HEK293 (cell line): ENCODE measurements at regions not wholly inside any gene's neighbourhood (a gene's known extent, or its start where the extent isn't known, plus 50 kb on each side); places are given as distances from the start of the nearest gene placed in this dataset.
A peak's percentile ranks its signal among the peaks of the same experiment; 100 is the strongest.

Source experiments
- CTCF ChIA-PET: fragments of 350-600 bp; formaldehyde crosslinking; extraction: SDS; loops from one replicate; lab custom pipeline; 2021; ENCODE audit warnings: antibody characterized with exemption; lab: Yijun Ruan, JAX
- POLR2A ChIA-PET: fragments of 300-600 bp; formaldehyde crosslinking; extraction: SDS; loops from one replicate; lab custom pipeline; 2020; ENCODE audit warnings: antibody characterized with exemption, inconsistent platforms; lab: Yijun Ruan, JAX
- H3K27ac ChIP-seq: fragments of 200-500 bp; sonication (Bioruptor generic); 2 replicates; pipeline ENCODE4 v1.5.1; 2014; ENCODE audit warnings: low read depth, low read length, control low read depth, inconsistent platforms; ENCODE audit errors: extremely low read depth
- H3K36me3 ChIP-seq, 2 experiments: fragments of 200-500 bp in 1 of 2; sonication (Bioruptor generic) in 1 of 2; 1 replicate in 1 of 2; 2 replicates in 1 of 2; pipeline ENCODE4 v1.5.1; 2014 to 2017; ENCODE audit warnings: inconsistent platforms in 2 of 2, low read length in 2 of 2; ENCODE audit not compliant: control insufficient read depth in 2 of 2, insufficient read depth in 1 of 2
- H3K4me1 ChIP-seq: fragments of 200-500 bp; sonication (Bioruptor generic); 2 replicates; pipeline ENCODE4 v1.5.1; 2014; ENCODE audit warnings: mild to moderate bottlenecking, low read length, inconsistent platforms; ENCODE audit not compliant: control insufficient read depth, insufficient read depth
- H3K4me3 ChIP-seq: 2 replicates; pipeline ENCODE4 v1.5.1; 2011; ENCODE audit warnings: low read depth, mild to moderate bottlenecking, control low read depth, low read length, moderate library complexity
- H3K9me3 ChIP-seq: fragments of 200-500 bp; sonication (Bioruptor generic); 2 replicates; pipeline ENCODE4 v1.5.1; 2014; ENCODE audit warnings: low read depth, low read length, inconsistent platforms; ENCODE audit not compliant: control insufficient read depth, insufficient read depth
- BCL11B ChIP-seq: fragments of 450-650 bp; formaldehyde crosslinking; IDR thresholded peaks from 2 replicates; pipeline ENCODE4 v1.5.1; 2016; ENCODE audit warnings: low read depth, missing biosample characterization, missing genetic modification characterization
- GLIS1 ChIP-seq: fragments of 450-650 bp; formaldehyde crosslinking; IDR thresholded peaks from 2 replicates; pipeline ENCODE4 v1.5.1; 2016; ENCODE audit warnings: missing biosample characterization, missing genetic modification characterization
- KLF8 ChIP-seq: fragments of 450-650 bp; formaldehyde crosslinking; IDR thresholded peaks from 2 replicates; pipeline ENCODE4 v1.5.1; 2016; ENCODE audit warnings: missing biosample characterization, missing genetic modification characterization
- SP3 ChIP-seq: fragments of 450-650 bp; formaldehyde crosslinking; IDR thresholded peaks from 2 replicates; pipeline ENCODE4 v1.5.1; 2016; ENCODE audit warnings: missing biosample characterization, missing genetic modification characterization
- SP7 ChIP-seq: fragments of 450-650 bp; formaldehyde crosslinking; IDR thresholded peaks from 2 replicates; pipeline ENCODE4 v1.5.1; 2016; ENCODE audit warnings: missing biosample characterization, missing genetic modification characterization
- WT1 ChIP-seq: fragments of 450-650 bp; formaldehyde crosslinking; IDR thresholded peaks from 2 replicates; pipeline ENCODE4 v1.5.1; 2016; ENCODE audit warnings: missing biosample characterization, missing genetic modification characterization
- YY2 ChIP-seq: fragments of 450-650 bp; formaldehyde crosslinking; IDR thresholded peaks from 2 replicates; pipeline ENCODE4 v1.5.1; 2016; ENCODE audit warnings: missing biosample characterization, missing genetic modification characterization
- ZEB2 ChIP-seq: fragments of 450-650 bp; formaldehyde crosslinking; IDR thresholded peaks from 2 replicates; pipeline ENCODE4 v1.5.1; 2016; ENCODE audit warnings: missing biosample characterization, missing genetic modification characterization
- ZFP37 ChIP-seq: fragments of 450-650 bp; formaldehyde crosslinking; IDR thresholded peaks from 2 replicates; pipeline ENCODE4 v1.5.1; 2016; ENCODE audit warnings: missing biosample characterization, missing genetic modification characterization
- ZNF184 ChIP-seq: fragments of 450-650 bp; IDR thresholded peaks from 2 replicates; pipeline ENCODE4 v1.5.1; 2018; ENCODE audit warnings: missing biosample characterization, mild to moderate bottlenecking, missing genetic modification characterization
- ZNF23 ChIP-seq: fragments of 450-650 bp; formaldehyde crosslinking; IDR thresholded peaks from 2 replicates; pipeline ENCODE4 v1.5.1; 2016; ENCODE audit warnings: missing biosample characterization, missing genetic modification characterization, borderline replicate concordance
- ZNF501 ChIP-seq: fragments of 450-650 bp; formaldehyde crosslinking; IDR thresholded peaks from 2 replicates; pipeline ENCODE4 v1.5.1; 2016; ENCODE audit warnings: missing biosample characterization, missing genetic modification characterization
- ZNF529 ChIP-seq: fragments of 450-650 bp; formaldehyde crosslinking; IDR thresholded peaks from 2 replicates; pipeline ENCODE4 v1.5.1; 2017; ENCODE audit warnings: missing genetic modification characterization, missing biosample characterization; ENCODE audit not compliant: insufficient replicate concordance
- ZNF544 ChIP-seq: fragments of 450-650 bp; formaldehyde crosslinking; IDR thresholded peaks from 2 replicates; pipeline ENCODE4 v1.5.0; 2017; ENCODE audit warnings: missing biosample characterization, missing genetic modification characterization
- ZNF548 ChIP-seq: fragments of 450-650 bp; formaldehyde crosslinking; IDR thresholded peaks from 2 replicates; pipeline ENCODE4 v1.5.1; 2016; ENCODE audit warnings: missing biosample characterization, missing genetic modification characterization
- ZNF660 ChIP-seq: fragments of 450-650 bp; IDR thresholded peaks from 2 replicates; pipeline ENCODE4 v1.5.1; 2018; ENCODE audit warnings: missing biosample characterization, mild to moderate bottlenecking, missing genetic modification characterization
- ZNF707 ChIP-seq: fragments of 450-650 bp; formaldehyde crosslinking; IDR thresholded peaks from 2 replicates; pipeline ENCODE4 v1.5.1; 2016; ENCODE audit warnings: missing biosample characterization, missing genetic modification characterization
- ZNF843 ChIP-seq: fragments of 450-650 bp; formaldehyde crosslinking; IDR thresholded peaks from 2 replicates; pipeline ENCODE4 v1.5.1; 2016; ENCODE audit warnings: missing biosample characterization, missing genetic modification characterization
- ZSCAN30 ChIP-seq: fragments of 450-650 bp; IDR thresholded peaks from 2 replicates; pipeline ENCODE4 v1.5.1; 2018; ENCODE audit warnings: missing biosample characterization, mild to moderate bottlenecking, missing genetic modification characterization, moderate library complexity
- TF ChIP-seq, protein P1 (sequence below): fragments of 450-650 bp; IDR thresholded peaks from 2 replicates; pipeline ENCODE4 v1.5.1; 2018; ENCODE audit warnings: missing biosample characterization, missing genetic modification characterization
- TF ChIP-seq, protein P2 (sequence below): fragments of 450-650 bp; formaldehyde crosslinking; IDR thresholded peaks from 2 replicates; pipeline ENCODE4 v1.5.1; 2016; ENCODE audit warnings: missing biosample characterization, missing genetic modification characterization
- TF ChIP-seq, protein P3 (sequence below): fragments of 450-650 bp; formaldehyde crosslinking; conservative IDR thresholded peaks from 2 replicates; pipeline ENCODE4 v1.5.1; 2016; ENCODE audit warnings: low read depth, missing biosample characterization, missing genetic modification characterization
- TF ChIP-seq, protein P4 (sequence below): fragments of 450-650 bp; formaldehyde crosslinking; IDR thresholded peaks from 2 replicates; pipeline ENCODE4 v1.5.1; 2016; ENCODE audit warnings: missing biosample characterization, missing genetic modification characterization
- TF ChIP-seq, protein P5 (sequence below): fragments of 450-650 bp; formaldehyde crosslinking; IDR thresholded peaks from 2 replicates; pipeline ENCODE4 v1.5.1; 2016; ENCODE audit warnings: missing biosample characterization, missing genetic modification characterization, borderline replicate concordance

DNA sequence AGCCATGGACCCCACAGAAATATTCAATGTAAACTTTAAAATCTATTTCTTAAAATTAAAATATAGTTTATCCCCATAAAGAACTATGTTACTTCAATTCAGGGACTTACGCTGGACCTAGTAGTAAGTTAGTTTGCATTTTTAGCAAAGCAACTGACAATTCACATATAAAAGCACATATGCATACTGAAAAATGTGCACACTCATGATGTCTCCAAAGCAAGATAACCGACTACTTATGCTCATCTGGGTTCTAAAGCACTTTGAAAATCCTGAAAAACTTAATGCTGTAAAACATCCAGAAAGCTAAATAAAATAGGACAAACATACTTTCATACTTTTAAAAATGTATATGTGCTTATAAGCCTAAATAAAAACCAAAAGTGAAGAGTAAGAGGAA is 264.4 kb upstream of the GAS1 start (continued):
- TF ChIP-seq, protein P1, sequence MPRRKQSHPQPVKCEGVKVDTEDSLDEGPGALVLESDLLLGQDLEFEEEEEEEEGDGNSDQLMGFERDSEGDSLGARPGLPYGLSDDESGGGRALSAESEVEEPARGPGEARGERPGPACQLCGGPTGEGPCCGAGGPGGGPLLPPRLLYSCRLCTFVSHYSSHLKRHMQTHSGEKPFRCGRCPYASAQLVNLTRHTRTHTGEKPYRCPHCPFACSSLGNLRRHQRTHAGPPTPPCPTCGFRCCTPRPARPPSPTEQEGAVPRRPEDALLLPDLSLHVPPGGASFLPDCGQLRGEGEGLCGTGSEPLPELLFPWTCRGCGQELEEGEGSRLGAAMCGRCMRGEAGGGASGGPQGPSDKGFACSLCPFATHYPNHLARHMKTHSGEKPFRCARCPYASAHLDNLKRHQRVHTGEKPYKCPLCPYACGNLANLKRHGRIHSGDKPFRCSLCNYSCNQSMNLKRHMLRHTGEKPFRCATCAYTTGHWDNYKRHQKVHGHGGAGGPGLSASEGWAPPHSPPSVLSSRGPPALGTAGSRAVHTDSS, result no peak
- TF ChIP-seq ZNF544 (tag by site-specific recombination), result no peak
- TF ChIP-seq ZNF707 (tag by site-specific recombination), result no peak

DNA sequence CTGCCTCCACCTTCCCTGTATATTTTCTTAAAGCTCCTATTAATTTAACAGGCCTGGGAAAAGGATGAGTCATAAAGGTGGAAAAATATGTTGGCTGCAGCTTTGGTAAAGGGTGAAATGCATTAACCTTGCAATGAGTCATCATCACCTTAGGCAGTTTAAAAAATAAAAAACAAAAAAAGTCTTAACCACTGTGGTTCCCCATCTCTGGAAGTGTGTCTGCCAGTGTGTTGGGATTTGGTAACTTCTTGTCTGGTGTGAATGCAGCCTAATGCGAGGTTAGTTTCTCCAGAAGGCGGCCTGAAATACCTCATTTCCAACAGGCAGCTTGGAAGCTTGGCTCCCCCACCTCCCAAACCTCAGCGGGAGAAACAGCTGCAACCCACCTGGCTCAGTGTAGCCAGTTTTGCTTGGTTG is 265.3 kb upstream of the GAS1 start:
- peak overlapping the region; percentile 40; the same call in 1 of the 2 replicates for H3K27ac ChIP-seq
- POLR2A ChIA-PET, result interaction anchor here (0.9 to 1.2 kb wide), 2 partner anchors 19 to 265 kb away, joined by 4 to 5 read pairs; partner anchors contain the start of gene GAS1
- CTCF ChIA-PET, result interaction anchor here (0.7 to 1.8 kb wide), 6 partner anchors 13 to 112 kb away, joined by 3 to 5 read pairs (median 4); no protein-coding TSS in a partner anchor
- H3K36me3 ChIP-seq, result no peaks in the 10 kb centered on the region
- H3K9me3 ChIP-seq, result no peaks in the 10 kb centered on the region
- peaks cover 10% of the 10 kb centered on the region; the same call in 1 of the 2 replicates for H3K4me1 ChIP-seq
- no peak overlapping the region for H3K4me3 ChIP-seq
- TF ChIP-seq KLF8 (tag by site-specific recombination) (peak; percentile 77), SP3 (tag by site-specific recombination) (peak; percentile 46; the same call in 1 of the 2 replicates), ZNF843 (peak; percentile 82), ZNF529 (tag by site-specific recombination) (peak; percentile 31), ZEB2 (tag by site-specific recombination) (0 out of 2 replicates have a peak, but pooled peaks have one; percentile 38), ZSCAN30 (peak; percentile 28; the same call in 1 of the 2 replicates), ZFP37 (tag by site-specific recombination) (peak; percentile 49; the same call in 1 of the 2 replicates), BCL11B (tag by site-specific recombination) (no peak), ZNF23 (tag by site-specific recombination) (no peak), SP7 (tag by site-specific recombination) (peak; percentile 91), ZNF184 (tag by site-specific recombination) (peak; percentile 88), YY2 (no peak), ZNF660 (no peak), ZNF548 (no peak), GLIS1 (tag by site-specific recombination) (0 out of 2 replicates have a peak, but pooled peaks have one; percentile 11), WT1 (tag by site-specific recombination) (0 out of 2 replicates have a peak, but pooled peaks have one; percentile 30), ZNF501 (tag by site-specific recombination) (0 out of 2 replicates have a peak, but pooled peaks have one; percentile 52)
- TF ChIP-seq, protein P2, sequence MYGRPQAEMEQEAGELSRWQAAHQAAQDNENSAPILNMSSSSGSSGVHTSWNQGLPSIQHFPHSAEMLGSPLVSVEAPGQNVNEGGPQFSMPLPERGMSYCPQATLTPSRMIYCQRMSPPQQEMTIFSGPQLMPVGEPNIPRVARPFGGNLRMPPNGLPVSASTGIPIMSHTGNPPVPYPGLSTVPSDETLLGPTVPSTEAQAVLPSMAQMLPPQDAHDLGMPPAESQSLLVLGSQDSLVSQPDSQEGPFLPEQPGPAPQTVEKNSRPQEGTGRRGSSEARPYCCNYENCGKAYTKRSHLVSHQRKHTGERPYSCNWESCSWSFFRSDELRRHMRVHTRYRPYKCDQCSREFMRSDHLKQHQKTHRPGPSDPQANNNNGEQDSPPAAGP (tag by site-specific recombination), result peak; percentile 68
- TF ChIP-seq, protein P3, sequence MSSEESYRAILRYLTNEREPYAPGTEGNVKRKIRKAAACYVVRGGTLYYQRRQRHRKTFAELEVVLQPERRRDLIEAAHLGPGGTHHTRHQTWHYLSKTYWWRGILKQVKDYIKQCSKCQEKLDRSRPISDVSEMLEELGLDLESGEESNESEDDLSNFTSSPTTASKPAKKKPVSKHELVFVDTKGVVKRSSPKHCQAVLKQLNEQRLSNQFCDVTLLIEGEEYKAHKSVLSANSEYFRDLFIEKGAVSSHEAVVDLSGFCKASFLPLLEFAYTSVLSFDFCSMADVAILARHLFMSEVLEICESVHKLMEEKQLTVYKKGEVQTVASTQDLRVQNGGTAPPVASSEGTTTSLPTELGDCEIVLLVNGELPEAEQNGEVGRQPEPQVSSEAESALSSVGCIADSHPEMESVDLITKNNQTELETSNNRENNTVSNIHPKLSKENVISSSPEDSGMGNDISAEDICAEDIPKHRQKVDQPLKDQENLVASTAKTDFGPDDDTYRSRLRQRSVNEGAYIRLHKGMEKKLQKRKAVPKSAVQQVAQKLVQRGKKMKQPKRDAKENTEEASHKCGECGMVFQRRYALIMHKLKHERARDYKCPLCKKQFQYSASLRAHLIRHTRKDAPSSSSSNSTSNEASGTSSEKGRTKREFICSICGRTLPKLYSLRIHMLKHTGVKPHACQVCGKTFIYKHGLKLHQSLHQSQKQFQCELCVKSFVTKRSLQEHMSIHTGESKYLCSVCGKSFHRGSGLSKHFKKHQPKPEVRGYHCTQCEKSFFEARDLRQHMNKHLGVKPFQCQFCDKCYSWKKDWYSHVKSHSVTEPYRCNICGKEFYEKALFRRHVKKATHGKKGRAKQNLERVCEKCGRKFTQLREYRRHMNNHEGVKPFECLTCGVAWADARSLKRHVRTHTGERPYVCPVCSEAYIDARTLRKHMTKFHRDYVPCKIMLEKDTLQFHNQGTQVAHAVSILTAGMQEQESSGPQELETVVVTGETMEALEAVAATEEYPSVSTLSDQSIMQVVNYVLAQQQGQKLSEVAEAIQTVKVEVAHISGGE (tag by site-specific recombination), result no peak
- TF ChIP-seq, protein P4, sequence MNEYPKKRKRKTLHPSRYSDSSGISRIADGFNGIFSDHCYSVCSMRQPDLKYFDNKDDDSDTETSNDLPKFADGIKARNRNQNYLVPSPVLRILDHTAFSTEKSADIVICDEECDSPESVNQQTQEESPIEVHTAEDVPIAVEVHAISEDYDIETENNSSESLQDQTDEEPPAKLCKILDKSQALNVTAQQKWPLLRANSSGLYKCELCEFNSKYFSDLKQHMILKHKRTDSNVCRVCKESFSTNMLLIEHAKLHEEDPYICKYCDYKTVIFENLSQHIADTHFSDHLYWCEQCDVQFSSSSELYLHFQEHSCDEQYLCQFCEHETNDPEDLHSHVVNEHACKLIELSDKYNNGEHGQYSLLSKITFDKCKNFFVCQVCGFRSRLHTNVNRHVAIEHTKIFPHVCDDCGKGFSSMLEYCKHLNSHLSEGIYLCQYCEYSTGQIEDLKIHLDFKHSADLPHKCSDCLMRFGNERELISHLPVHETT (tag by site-specific recombination), result peak; percentile 79
- TF ChIP-seq, protein P5, sequence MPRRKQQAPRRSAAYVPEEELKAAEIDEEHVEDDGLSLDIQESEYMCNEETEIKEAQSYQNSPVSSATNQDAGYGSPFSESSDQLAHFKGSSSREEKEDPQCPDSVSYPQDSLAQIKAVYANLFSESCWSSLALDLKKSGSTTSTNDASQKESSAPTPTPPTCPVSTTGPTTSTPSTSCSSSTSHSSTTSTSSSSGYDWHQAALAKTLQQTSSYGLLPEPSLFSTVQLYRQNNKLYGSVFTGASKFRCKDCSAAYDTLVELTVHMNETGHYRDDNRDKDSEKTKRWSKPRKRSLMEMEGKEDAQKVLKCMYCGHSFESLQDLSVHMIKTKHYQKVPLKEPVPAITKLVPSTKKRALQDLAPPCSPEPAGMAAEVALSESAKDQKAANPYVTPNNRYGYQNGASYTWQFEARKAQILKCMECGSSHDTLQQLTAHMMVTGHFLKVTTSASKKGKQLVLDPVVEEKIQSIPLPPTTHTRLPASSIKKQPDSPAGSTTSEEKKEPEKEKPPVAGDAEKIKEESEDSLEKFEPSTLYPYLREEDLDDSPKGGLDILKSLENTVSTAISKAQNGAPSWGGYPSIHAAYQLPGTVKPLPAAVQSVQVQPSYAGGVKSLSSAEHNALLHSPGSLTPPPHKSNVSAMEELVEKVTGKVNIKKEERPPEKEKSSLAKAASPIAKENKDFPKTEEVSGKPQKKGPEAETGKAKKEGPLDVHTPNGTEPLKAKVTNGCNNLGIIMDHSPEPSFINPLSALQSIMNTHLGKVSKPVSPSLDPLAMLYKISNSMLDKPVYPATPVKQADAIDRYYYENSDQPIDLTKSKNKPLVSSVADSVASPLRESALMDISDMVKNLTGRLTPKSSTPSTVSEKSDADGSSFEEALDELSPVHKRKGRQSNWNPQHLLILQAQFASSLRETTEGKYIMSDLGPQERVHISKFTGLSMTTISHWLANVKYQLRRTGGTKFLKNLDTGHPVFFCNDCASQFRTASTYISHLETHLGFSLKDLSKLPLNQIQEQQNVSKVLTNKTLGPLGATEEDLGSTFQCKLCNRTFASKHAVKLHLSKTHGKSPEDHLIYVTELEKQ (tag by site-specific recombination), result peak; percentile 80; the same call in 1 of the 2 replicates
